Testis (tissue), 2 donors: ENCODE measurements at regions not wholly inside any gene's neighbourhood (a gene's known extent, or its start where the extent isn't known, plus 50 kb on each side); places are given as distances from the start of the nearest gene placed in this dataset.

Source experiments
- small RNA-seq, 2 donors: library from RNA; depleted of rRNA; stranded (forward); fragments of <200 nt; gene quantifications; one replicate each; pipeline ENCODE3, GENCODE V24; 2016

Small RNA genes lying in the stretch of these regions (small RNA-seq; reads per million reads assigned to genes)
- gene RNA5SP486 (0 to 0.09 reads per million in 2 donors), gene RNU7-144P (0 reads per million in 2 donors), gene RNU7-92P (0 reads per million in 2 donors)
